GM18507 (cell line): ENCODE measurements at regions not wholly inside any gene's neighbourhood (a gene's known extent, or its start where the extent isn't known, plus 50 kb on each side); places are given as distances from the start of the nearest gene placed in this dataset.
"Not testable (repeated sequence)": the region's sequence is repeated elsewhere in the genome, so short reads cannot be mapped to it uniquely, and the experiment has no call there.

Source experiments
- DNase-seq: peaks from one replicate; pipeline ENCODE4 v3.0.0; 2011; ENCODE audit warnings: low read depth; ENCODE audit not compliant: insufficient read length; ENCODE audit errors: extremely low spot score
- FAIRE-seq: peaks from 2 replicates; lab custom pipeline; 2011; peaks lifted over from hg19 to GRCh38; lab: Jason Lieb, UNC

DNA sequence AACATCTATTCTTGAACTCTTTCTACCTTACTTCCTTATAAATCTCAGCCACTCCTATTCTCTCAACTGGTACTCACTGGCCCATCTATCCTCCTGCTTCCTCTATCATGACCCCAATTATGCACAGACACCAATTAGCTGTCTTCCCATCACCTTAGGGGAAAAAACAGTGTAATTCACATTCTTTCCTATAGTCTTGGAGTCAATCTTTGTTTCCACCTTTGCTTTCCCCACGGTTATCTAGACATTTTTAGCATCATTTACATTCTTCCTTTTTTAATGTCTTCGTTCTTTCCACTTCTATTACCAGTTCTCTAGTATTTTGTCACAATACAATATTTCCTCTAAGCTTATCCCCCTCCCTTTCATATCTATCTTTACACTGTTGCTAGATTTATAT is 449.4 kb downstream of the TMEM38B start:
- DNase-seq (no peak), FAIRE-seq (no peak)

DNA sequence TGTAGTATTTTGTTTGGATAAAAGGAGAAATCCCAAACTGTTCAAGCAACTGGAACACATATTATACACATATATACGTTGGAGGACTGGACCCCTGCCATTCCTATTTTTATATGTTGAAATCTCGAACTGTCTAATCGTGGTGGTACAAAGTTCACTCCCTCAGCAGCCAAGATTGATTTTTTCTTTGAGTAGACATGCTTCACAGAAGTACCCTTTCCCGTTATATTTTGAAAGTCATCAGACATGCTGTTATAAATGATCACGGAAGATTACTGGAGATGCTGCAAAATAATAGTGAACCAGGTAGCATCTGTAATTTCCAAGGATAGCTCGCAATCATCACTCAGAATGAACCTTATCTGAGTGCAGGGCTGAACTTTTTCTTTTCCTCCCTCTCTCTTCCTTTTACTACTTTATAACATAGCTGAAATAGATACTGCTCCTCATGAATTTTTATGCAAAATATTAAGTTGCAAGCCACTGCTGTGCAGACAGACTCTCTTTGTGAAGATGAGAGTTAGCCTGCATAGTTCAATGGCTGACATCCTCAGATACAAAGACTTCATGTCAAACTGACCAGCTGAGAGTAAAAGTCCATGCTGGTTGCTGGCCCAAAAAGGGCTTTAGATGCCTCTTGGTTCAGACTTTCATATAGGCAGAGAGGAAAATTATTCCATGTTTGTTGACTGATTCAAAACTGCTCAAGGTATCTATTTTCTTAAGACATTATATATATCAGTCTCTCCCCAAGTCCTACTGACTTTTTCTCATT is 451.9 kb downstream of the TMEM38B start:
- no peak for DNase-seq
- FAIRE-seq = no peak

DNA sequence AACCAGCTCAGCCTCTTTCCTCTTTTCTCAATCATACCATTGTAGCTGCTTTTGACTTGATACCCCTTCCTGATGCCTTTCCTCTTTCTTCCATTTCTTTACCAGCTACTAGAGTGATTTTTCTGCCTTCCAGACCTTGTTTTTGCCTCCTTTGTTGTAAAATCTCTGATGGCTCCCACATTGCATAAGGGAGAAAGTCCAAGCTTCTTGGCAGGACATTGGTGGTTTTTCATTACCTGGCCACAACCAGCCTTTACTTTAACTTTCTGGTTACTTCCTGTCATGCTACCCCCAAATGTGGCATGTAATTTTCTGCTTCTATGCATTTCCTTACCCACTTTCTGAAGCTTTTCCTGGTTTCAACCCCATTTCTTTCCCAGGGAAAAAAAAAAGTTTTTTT is 452.5 kb downstream of the TMEM38B start:
- FAIRE-seq (no peak), DNase-seq (no peak)

DNA sequence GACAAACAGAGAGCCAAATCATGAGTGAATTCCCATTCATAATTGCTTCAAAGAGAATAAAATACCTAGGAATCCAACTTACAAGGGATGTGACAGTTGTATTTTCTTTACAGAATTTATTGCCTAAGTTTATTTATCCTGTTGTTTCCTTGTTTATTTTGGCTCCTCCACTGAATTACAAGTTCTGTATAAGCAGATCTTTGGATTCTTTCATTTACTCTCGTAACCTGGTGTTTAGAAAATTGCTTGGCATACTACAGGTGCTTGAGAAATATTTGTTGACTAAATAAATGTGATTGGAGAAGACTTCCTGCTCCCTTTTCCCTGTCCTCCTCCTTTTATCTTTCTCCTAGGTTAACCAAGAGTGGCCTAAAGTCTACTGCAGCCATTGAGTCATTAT is 455.6 kb downstream of the TMEM38B start:
- FAIRE-seq (no peak), DNase-seq (no peak)

DNA sequence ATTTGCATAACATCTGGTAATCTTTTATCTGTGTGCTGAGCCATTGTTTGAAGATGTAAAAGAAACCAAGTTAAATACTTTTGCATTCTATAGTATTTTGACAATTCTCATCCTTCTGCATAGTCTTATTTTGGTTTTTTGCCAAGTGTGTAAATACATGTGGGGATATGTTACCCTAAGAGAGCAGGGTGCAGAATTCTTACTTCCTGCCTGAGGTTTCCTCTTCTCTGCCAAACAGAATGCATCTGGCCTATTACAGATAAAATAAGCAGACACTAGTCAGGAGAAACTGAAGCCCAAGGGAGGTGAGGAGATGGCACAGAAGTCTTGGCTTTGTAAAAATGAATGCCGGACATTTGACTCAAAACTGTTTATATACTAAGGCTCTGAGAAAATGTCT is 462.1 kb downstream of the TMEM38B start:
- DNase-seq (no peak), FAIRE-seq (no peak)

DNA sequence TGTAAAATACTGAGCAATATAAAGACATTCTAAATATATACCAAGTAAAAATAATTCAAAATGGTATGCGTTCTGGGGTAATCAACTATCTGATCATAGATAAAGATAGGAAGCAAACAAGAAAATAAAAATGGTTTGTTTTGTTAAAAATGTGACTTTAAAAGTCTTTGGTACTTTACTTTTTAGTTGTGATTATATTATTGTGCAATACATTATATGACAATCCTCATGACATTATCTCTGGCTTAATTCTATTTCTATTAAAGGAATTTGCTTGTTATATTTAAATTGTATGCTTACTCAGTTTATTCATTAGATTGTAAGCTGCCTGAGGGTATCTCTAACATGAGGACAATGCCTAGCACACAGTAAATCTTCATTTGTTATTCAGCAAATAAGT is 477.9 kb downstream of the TMEM38B start:
- FAIRE-seq = no peak
- DNase-seq = no peak

DNA sequence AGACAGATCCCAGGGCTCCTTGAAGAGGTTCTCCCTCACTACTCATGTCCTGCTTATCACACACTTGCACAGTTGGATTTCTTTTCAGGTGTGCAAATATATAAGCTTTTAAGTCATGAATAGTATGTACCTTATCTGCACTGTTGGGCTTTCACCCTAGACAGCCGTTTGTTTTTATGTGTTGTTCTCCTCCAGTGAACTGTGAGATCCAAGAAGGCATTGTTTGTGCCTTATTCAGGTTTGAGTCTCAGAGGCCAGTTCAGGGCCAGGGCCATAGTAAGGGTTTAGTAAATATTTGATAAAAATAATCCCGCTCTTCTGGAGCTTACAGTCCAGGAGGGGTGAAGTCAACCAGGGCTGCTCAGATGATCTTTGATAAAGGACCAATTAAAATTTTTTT is 480.0 kb downstream of the TMEM38B start:
- DNase-seq = no peak
- no peak for FAIRE-seq

DNA sequence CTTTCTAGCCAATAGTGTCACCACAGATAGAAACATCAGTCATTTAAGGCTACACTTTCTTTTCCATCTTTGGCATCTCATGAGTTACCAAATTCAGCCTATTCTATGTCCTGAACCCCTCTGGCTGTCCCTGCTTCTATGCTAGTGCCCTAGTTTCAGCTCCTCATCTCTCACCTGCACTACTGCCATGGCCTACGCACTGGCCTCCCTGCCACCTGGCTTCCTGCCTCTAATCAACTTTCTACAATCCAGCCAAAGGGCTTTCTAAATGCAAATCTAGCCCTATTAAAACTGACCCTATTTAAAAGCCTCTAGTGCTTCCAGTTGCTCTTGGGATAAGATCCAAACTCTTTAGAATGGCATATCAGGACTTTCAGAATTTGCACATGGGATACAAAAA is 482.9 kb downstream of the TMEM38B start:
- no peak for DNase-seq
- no peak for FAIRE-seq

DNA sequence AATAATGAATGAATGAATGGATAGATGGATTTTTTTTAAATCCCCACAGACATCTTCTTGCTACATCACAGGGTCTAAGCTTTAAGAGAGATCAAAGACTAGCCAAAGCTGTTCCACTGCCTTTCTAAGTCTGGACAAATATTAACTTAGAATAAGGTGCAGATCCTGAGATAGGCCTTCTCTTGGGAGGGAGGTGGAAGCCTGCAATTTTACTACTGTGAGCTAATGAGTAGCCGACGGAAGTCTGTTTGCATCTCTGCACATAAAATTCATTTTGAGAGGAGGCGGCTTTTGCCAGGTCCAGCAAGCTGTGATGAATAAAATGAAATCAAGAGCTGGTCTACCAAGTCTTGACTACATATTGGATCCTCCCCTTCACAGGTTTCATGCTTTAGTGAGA is 484.9 kb downstream of the TMEM38B start:
- DNase-seq (no peak), FAIRE-seq (no peak)

DNA sequence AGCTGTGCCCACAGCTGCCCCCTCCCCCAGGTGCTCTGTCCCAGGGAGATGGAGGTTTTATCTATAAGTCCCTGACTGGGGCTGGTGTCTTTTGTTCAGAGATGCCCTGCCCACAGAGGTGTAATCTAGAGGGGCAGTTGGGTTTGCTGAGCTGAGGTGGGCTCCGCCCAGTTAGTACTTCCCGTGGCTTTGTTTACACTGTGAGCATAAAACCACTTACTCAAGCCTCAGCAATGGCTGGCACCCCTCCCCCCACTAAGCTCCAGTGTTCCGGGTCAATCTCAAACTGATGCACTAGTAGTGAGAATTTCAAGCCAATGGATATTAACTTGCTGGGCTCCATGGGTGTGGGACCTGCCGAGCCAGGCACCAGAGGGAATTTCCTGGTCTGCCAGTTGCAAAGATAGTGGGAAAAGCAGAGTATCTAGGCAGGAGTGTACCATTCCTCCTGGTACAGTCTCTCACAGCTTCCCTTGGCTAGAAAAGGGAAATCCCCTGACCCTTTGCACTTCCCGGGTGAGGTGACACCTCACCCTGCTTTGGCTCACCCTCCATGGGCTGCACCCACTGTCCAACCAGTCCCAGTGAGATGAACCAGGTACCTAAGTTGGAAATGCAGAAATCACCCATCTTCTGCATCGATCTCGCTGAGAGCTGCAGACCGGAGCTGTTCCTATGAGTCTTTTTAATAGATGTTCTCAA is 509.6 kb downstream of the TMEM38B start:
- FAIRE-seq, DNase-seq: not testable (repeated sequence)

DNA sequence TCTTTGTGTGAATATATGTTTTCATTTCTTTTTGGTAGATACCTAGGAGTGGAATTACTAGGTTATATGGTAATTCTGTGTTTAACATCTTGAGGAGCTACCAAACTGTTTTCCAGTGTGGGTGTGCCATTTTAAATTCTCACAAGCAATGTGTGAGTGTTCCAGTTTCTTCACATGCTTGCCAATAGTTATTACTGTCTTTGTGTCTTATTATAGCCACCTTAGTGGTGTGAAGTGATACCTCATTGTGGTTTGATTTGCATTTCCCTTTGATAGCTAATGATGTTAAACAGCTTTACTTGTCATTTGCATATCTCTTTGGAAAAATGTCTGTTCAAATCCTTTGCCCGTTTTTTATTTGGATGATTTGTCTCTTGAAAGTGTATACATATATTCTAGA is 513.0 kb downstream of the TMEM38B start:
- FAIRE-seq = no peak
- DNase-seq = no peak

DNA sequence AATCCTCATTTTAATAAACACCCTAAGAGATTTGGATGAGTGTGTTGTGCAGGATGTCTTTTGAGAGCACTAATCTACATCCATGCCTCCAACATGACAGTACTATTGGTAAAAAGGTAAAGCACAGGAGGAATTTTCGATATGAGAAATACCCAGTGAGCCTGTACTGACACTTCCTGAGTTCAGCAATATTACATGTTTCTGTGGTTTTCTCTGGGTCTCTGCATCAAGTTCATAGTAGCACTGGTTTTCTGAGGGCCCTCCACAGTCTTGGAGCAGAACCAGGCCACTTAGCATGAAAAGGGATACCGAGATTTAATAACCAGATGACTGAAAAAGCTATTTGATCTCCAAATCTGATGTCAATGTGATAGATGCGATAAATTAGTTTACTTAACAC is 524.1 kb downstream of the TMEM38B start:
- DNase-seq = no peak
- FAIRE-seq = no peak

DNA sequence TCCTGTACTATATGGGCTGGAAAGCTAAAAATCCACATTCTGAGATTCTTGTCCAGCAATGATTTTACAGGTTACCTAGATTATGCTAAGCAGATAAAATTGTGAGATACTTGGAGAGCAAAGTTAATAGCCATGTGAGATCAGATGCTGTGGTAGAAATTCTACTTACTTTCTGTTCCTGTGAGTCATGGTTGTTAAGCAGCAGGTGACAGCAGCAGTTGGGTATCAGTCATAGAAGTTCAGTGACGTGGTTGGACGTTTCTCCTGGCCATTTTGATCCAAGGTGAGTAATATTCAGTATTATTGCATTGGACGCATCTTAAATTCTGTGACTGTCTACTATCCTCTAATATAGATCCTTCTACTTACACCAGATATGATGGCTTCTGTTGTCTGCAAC is 524.5 kb downstream of the TMEM38B start:
- DNase-seq (no peak), FAIRE-seq (no peak)

DNA sequence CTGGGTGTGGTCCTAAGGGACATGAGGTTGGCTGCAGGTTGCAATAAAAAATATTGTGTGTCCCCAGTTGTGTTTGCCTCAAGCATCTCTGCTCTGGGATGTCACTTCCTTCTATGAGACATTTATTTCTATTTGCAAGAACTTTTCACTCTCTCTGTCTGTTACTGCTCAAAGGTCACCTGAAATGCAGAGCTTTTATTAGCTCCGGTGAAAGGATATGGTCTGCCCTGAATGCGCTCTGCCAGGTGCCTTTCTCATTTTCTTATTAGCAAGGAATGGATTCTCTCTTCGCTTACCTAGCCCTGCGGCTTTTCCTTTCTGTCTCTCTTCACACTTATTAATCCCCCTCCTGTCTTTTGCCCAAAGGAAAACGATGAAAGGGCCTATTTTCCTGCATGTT is 526.1 kb downstream of the TMEM38B start:
- FAIRE-seq (no peak), DNase-seq (no peak)

DNA sequence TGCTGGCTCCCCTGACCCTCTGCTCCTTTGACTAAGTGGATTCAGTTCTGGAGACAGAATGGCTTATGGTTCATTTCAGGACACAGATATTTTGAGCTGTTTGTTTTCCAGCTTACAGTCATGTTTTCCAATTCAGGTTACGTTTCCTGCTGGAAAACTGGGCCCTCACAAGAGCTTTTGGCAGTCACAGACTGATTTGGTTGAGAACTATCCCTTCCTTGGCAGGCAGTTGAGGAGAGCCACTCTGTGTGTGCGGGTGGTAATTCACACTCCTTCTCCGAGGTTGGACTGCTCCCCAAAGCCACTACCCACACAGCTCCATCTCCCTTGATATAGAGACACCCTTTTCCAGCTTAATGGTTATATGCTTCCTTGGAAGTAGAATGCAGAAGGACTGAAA is 534.5 kb downstream of the TMEM38B start:
- no peak for FAIRE-seq

DNA sequence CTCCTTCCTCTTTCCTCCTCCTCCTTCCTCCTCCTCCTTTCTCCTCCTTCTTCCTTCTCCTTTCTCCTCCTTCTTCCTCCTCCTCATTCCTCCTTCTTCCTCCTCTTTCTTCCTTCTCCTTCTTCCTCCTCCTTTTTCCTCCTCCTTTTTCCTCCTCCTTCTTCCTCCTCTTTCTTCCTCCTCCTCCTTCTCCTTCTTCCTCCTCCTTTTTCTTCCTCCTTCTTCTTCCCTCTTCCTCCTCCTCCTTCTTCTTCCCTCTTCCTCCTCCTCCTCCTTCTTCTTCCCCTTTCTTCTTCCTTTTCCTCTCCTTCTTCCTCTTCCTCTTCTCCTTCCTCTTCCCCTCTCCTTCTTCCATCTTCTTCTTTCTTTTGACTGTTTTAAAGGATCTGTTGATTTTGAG is 538.8 kb downstream of the TMEM38B start:
- no peak for FAIRE-seq

More for the DNA sequence above, 534.5 kb downstream of the TMEM38B start:
- no peak for DNase-seq

DNA sequence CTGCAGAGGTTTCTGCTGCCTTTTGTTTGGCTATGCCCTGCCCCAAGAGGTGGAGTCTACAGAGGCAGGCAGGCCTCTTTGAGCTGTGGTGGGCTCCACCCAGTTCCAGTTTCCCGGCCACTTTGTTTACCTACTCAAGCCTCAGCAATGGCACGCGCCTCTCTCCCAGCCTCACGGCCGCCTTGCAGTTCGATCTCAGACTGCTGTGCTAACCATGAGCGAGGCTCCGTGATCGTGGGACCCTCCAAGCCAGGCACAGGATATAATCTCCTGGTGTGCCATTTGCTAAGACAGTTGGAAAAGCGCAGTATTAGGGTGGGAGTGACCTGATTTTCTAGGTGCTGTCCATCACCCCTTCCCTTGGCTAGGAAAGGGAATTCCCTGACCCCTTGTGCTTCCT is 566.6 kb downstream of the TMEM38B start:
- not testable (repeated sequence) for DNase-seq, FAIRE-seq

More for the DNA sequence above, 538.8 kb downstream of the TMEM38B start:
- DNase-seq = no peak

DNA sequence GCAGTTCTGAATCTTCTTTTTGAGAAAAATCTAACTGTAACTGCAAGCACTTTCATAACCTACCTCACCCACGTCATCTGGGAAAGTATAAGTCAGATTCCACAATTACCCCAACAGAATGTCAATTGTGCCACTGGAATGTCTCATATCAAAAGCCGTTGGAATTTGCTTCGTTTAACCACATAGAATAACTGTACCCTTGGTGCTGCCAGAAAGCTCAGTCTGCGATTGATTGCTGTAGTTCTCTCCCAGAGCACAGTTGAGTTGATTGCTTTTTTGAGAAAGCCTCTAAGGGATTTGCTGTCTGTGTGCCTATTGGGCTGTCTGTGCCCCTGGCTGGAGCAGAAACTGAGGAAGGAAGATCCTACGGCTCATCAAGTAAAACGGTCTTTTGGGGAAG is 583.6 kb downstream of the TMEM38B start:
- FAIRE-seq (no peak), DNase-seq (no peak)

DNA sequence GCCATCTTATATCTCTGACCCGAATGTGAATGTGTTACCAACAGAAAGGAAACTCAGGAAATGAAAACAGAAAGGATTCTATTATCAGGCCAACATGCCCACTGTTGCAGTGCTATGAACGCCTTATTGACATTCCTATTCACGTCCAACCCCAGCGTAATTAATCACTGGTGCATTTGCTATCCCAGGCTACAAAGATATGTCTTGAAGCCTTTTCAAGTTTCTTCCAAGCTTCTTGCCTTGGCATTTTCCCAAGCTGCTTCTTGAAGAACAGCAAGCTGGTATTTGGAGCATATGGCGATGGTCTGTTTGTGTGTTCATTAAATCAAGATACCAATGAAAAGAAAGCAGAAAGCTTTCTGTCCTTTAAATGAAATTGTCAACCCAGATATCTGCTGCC is 579.2 kb upstream of the ZNF462 start:
- FAIRE-seq (no peak), DNase-seq (no peak)

DNA sequence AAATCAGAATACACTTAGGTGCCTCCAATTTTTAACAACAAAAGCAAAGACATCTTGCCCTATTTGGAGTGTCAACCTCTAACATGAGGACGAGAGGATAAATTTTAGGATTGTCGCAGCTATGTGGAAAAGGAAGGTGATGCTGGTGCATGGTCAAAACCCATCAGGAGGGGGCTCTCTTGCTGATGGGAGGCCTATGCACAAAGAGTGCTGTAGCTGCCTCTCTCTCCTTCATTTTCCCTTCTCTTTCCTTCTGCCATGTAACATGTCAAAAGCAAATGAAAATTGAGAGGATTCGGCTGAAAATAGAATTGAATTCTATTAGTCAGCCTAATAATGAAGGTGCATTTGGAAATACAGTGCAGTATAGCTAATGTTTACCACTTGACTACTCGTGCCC is 578.7 kb upstream of the ZNF462 start:
- FAIRE-seq (no peak), DNase-seq (no peak)

DNA sequence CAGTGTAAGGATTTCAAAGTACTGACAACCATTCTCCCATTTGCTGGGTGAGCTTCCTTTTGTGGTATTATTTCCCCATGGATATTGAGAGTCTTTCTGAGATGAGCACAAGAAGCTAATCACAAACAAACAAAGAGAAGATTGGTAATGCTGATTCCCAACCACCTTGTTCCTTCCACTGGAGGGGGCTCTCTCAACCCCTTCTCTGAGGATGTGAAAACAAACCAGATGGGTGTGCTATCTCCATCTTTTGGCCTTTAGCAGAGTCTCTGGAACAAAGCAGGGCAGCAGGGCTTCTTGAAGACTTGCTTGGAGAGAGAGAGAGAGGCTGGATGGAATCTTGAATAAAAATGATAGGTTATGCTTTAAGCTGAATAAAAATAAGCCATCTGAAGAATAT is 576.7 kb upstream of the ZNF462 start:
- DNase-seq (no peak), FAIRE-seq (no peak)
